K562 (cell line): ENCODE measurements at regions not wholly inside any gene's neighbourhood (a gene's known extent, or its start where the extent isn't known, plus 50 kb on each side); places are given as distances from the start of the nearest gene placed in this dataset.
A peak's percentile ranks its signal among the peaks of the same experiment; 100 is the strongest.

Experiments
- ATAC-seq: fragments of 200-7000 bp; cut with Tn5 transposase; 3 replicates; pipeline ENCODE4 v1.9.1; 2020; ENCODE audit warnings: moderate library complexity
- BruUV-seq: library from RNA; stranded (reverse); fragments of 400-500 nt; replicated peaks from 2 replicates; lab custom pipeline; 2021; lab: Mats Ljungman, UMichigan
- CTCF ChIA-PET: fragments of 300-600 bp; formaldehyde crosslinking; extraction: SDS; loops from one replicate; lab custom pipeline; 2021; ENCODE audit warnings: low intra/inter-chr PET ratio; lab: Yijun Ruan, JAX
- POLR2A ChIA-PET: fragments of 300-600, 350-650 bp; sonication (Branson Sonifier 250); formaldehyde crosslinking; extraction: SDS; loops from one replicate; lab custom pipeline; 2021; ENCODE audit warnings: antibody characterized with exemption, inconsistent platforms; lab: Yijun Ruan, JAX
- DNase-seq, 4 experiments: peaks; one replicate each; pipeline versions ENCODE4 v3.0.0 to v3.0.0-alpha.2; 2011 to 2018; ENCODE audit warnings: low spot score in 3 of 4, mixed read lengths in 3 of 4; ENCODE audit errors: extremely low read depth in 1 of 4
- FAIRE-seq: peaks from 2 replicates; lab custom pipeline; 2011; peaks lifted over from hg19 to GRCh38; lab: Jason Lieb, UNC
- H2AFZ ChIP-seq: 2 replicates; pipeline ENCODE4 v1.6.0; 2011; ENCODE audit warnings: low read depth, low read length, control low read depth, inconsistent platforms
- H3K27ac ChIP-seq: fragments of 200-600 bp; 3 replicates; pipeline ENCODE4 v1.8.0; 2011; ENCODE audit warnings: low read depth, mild to moderate bottlenecking, control low read depth, inconsistent platforms, low read length, moderate library complexity, mixed read lengths; ENCODE audit errors: extremely low read depth
- H3K27me3 ChIP-seq, 2 experiments: fragments of 300-600 bp in 1 of 2; 2 replicates in 1 of 2; 3 replicates in 1 of 2; pipeline versions ENCODE4 v1.6.0 to v1.8.0; 2011; ENCODE audit warnings: inconsistent platforms in 2 of 2, low read length in 2 of 2, mild to moderate bottlenecking in 1 of 2, mixed read lengths in 1 of 2, moderate library complexity in 1 of 2; ENCODE audit not compliant: control insufficient read depth in 2 of 2, insufficient read depth in 2 of 2
- H3K36me3 ChIP-seq: fragments of 300-600 bp; 3 replicates; pipeline ENCODE4 v1.8.0; 2011; ENCODE audit warnings: mild to moderate bottlenecking, low read length, inconsistent platforms; ENCODE audit not compliant: control insufficient read depth, insufficient read depth
- H3K4me1 ChIP-seq, 2 experiments: fragments of 200-600 bp in 1 of 2; replicated peaks in 1 of 2; 2 replicates in 1 of 2; 3 replicates in 1 of 2; pipeline versions ENCODE4 v1.5.1 to v1.8.0; 2011; ENCODE audit warnings: inconsistent platforms in 2 of 2, low read length in 2 of 2, mild to moderate bottlenecking in 1 of 2, mixed read lengths in 1 of 2, moderate library complexity in 1 of 2; ENCODE audit not compliant: control insufficient read depth in 2 of 2, insufficient read depth in 2 of 2
- H3K4me2 ChIP-seq: 2 replicates; pipeline ENCODE4 v1.6.1; 2011; ENCODE audit warnings: low read length, control low read depth, inconsistent platforms, mixed read lengths; ENCODE audit not compliant: insufficient read depth
- H3K4me3 ChIP-seq: fragments of 200-600 bp; sonication (generic), shearing (Covaris generic); 2 replicates; pipeline ENCODE4 v1.5.1; 2016; ENCODE audit warnings: control low read depth, inconsistent platforms
- H3K79me2 ChIP-seq: fragments of 200-600 bp; 3 replicates; pipeline ENCODE4 v1.8.0; 2011; ENCODE audit warnings: low read length, inconsistent platforms; ENCODE audit not compliant: control insufficient read depth, insufficient read depth
- H3K9ac ChIP-seq, 2 experiments: 2 replicates each; pipeline versions ENCODE4 v1.6.0 to v1.6.1; 2011; ENCODE audit warnings: low read depth in 2 of 2, low read length in 2 of 2, control low read depth in 1 of 2, inconsistent platforms in 1 of 2, mild to moderate bottlenecking in 1 of 2, mixed read lengths in 1 of 2; ENCODE audit not compliant: insufficient read depth in 1 of 2
- H3K9me1 ChIP-seq: one replicate; pipeline ENCODE4 v1.6.0; 2011; ENCODE audit warnings: inconsistent platforms, mild to moderate bottlenecking, low read length, moderate library complexity; ENCODE audit not compliant: control insufficient read depth, insufficient read depth
- H3K9me3 ChIP-seq: replicated peaks from 2 replicates; pipeline ENCODE4 v1.5.1; 2011; ENCODE audit warnings: low read depth, low read length, inconsistent platforms; ENCODE audit not compliant: control insufficient read depth, insufficient read depth
- H4K20me1 ChIP-seq: replicated peaks from 2 replicates; pipeline ENCODE4 v1.6.1; 2011; ENCODE audit warnings: low read length, inconsistent platforms, mixed read lengths; ENCODE audit not compliant: control insufficient read depth, insufficient read depth
- BRCA1 ChIP-seq, 2 experiments: fragments of 450-650 bp in 1 of 2; sonication (generic) in 1 of 2; formaldehyde crosslinking in 1 of 2; IDR thresholded peaks; 2 replicates each; pipeline versions ENCODE4 v1.5.0 to v1.6.1; 2017 to 2020; ENCODE audit warnings: mild to moderate bottlenecking in 1 of 2, missing genetic modification reagents in 1 of 2
- CBX5 ChIP-seq: IDR thresholded peaks from 2 replicates; pipeline ENCODE4 v1.6.1; 2014; ENCODE audit warnings: low read depth, borderline replicate concordance
- ZBTB1 ChIP-seq: sonication (generic); formaldehyde crosslinking; IDR thresholded peaks from 2 replicates; pipeline ENCODE4 v1.8.1; 2023; ENCODE audit warnings: missing genetic modification reagents, low read depth, mild to moderate bottlenecking, borderline replicate concordance
- ZBTB40 ChIP-seq, 2 experiments: fragments of 450-650 bp in 1 of 2; sonication (generic) in 1 of 2; formaldehyde crosslinking in 1 of 2; IDR thresholded peaks; 2 replicates each; pipeline versions ENCODE4 v1.7.1 to v1.9.0; 2016 to 2022; ENCODE audit warnings: inconsistent platforms in 1 of 2, mild to moderate bottlenecking in 1 of 2, missing genetic modification reagents in 1 of 2
- WGBS: fragments of 100-300 bp; shearing (Covaris generic); methylation state at CpG from one replicate; pipeline ENCODE4 v1.1.6; 2016; ENCODE audit warnings: low coverage, mixed read lengths; ENCODE audit not compliant: insufficient coverage; ENCODE audit errors: missing lambda C conversion rate; 5-methylcytosine and 5-hydroxymethylcytosine counted together
- in situ Hi-C: fragments of 300-500 bp; cut with MboI; formaldehyde crosslinking; loops from 4 replicates; pipeline ENCODE4 v1.15.0; 2018; ENCODE audit warnings: inconsistent platforms, mixed read lengths
- intact Hi-C: fragments of 100-400 bp; cut with micrococcal nuclease; formaldehyde crosslinking; loops from 2 replicates; pipeline ENCODE4 v1.14.2; 2022
- TF ChIP-seq, protein P1 (sequence below): fragments of 250-450 bp; sonication (Bioruptor Pico); IDR thresholded peaks from 2 replicates; pipeline ENCODE4 v1.8.0; 2022; ENCODE audit warnings: inconsistent platforms, mild to moderate bottlenecking, moderate library complexity, borderline replicate concordance

DNA sequence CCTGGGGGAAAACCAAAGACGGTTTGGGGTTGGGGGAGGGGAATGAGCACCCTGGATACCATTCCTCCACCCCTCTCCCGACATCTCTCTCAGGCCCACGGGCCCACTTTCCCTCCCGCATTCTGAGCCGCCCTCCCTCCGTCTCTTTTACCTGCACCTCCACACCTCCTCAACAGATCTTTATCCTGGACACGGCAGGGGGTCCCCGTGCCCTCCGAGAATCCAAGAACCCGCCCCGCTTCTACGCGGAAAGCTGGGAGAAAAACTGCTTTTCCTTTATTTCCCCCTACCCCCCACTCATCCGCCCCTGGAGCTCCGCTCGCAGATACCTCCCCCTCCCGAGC, 108.8 kb downstream of the NAV1 start (continued):
- TF ChIP-seq, protein P1, sequence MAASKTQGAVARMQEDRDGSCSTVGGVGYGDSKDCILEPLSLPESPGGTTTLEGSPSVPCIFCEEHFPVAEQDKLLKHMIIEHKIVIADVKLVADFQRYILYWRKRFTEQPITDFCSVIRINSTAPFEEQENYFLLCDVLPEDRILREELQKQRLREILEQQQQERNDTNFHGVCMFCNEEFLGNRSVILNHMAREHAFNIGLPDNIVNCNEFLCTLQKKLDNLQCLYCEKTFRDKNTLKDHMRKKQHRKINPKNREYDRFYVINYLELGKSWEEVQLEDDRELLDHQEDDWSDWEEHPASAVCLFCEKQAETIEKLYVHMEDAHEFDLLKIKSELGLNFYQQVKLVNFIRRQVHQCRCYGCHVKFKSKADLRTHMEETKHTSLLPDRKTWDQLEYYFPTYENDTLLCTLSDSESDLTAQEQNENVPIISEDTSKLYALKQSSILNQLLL (CRISPR knock-in tag), result no peak

GRCh38 chr1:201648066-201648906, 109.4 kb downstream of the NAV1 start:
- 5% methylated on average over 38 of the region's 81 CpGs for WGBS
- Histone ChIP-seq H3K4me1 (peaks cover 31 to 33% of the 10 kb centered on the region in 2 experiments), H3K79me2 (peaks cover 37% of the 10 kb centered on the region), H3K4me3 (peak overlapping the region; percentile 42), H3K27ac (0 out of 3 replicates have a peak overlapping the region, but pooled peaks have one; percentile 21), H3K36me3 (0 out of 3 replicates have a peak, but pooled peaks cover 2% of the 10 kb centered on the region), H3K9me3 (no peaks in the 10 kb centered on the region), H3K9ac (peak overlapping the region in 1 of 2 experiments; percentile 85; a peak in 2 of 4 replicates), H2AFZ (peak overlapping the region; percentile 77), H3K9me1 (no peaks in the 10 kb centered on the region), H4K20me1 (peaks cover 8% of the 10 kb centered on the region; the same call in 1 of the 2 replicates), H3K27me3 (peaks cover 0 to 10% of the 10 kb centered on the region in 2 experiments; a peak in 1 of 5 replicates), H3K4me2 (peak overlapping the region; percentile 75)
- CTCF ChIA-PET, result no interaction called here
- BruUV-seq, result no TSS peak
- DNase-seq (peak; percentile 76 to 85 (median 78)), FAIRE-seq (no peak), ATAC-seq (peak; percentile 65)
- in situ Hi-C loops, result no loop called here
- intact Hi-C loops, result loop anchor here (2.0 kb wide), 1 partner anchor 69 kb away; no protein-coding TSS in a partner anchor
- POLR2A ChIA-PET, result interaction anchor here (0.7 to 5.7 kb wide), 9 partner anchors 7 to 146 kb away, joined by 3 to 29 read pairs (median 4); no protein-coding TSS in a partner anchor
- TF ChIP-seq BRCA1 (IDR thresholded peaks at IDR 0.05) (no peak), BRCA1 (CRISPR knock-in tag; IDR thresholded peaks at IDR 0.05) (no peak), CBX5 (no peak), ZBTB1 (CRISPR knock-in tag) (peak; percentile 19; the same call in 1 of the 2 replicates), ZBTB40 (IDR thresholded peaks at IDR 0.05) (0 out of 2 replicates have a peak, but pooled peaks have one; percentile 23), ZBTB40 (CRISPR knock-in tag; IDR thresholded peaks at IDR 0.05) (no peak)
